MCF 10A (cell line): ENCODE measurements at regions not wholly inside any gene's neighbourhood (a gene's known extent, or its start where the extent isn't known, plus 50 kb on each side); places are given as distances from the start of the nearest gene placed in this dataset.
A peak's percentile ranks its signal among the peaks of the same experiment; 100 is the strongest.

Source experiments
- BruUV-seq: library from RNA; stranded (reverse); fragments of 400-500 nt; replicated peaks from 2 replicates; lab custom pipeline; 2021; lab: Mats Ljungman, UMichigan
- CTCF ChIA-PET: fragments of 300-600 bp; sonication (Branson Sonifier 250); formaldehyde crosslinking; extraction: SDS; loops from one replicate; lab custom pipeline; 2021; ENCODE audit warnings: antibody characterized with exemption, inconsistent platforms; lab: Yijun Ruan, JAX
- POLR2A ChIA-PET: fragments of 300-600, 350-650 bp; sonication (Branson Sonifier 250); formaldehyde crosslinking; extraction: SDS; loops from one replicate; lab custom pipeline; 2020; ENCODE audit warnings: antibody characterized with exemption, inconsistent platforms; lab: Yijun Ruan, JAX
- DNase-seq: peaks from one replicate; pipeline ENCODE4 v3.0.0-alpha.2; 2018; ENCODE audit not compliant: unreplicated experiment
- H3K27ac Mint-ChIP-seq: one replicate; pipeline ENCODE4 v1.8.0; 2022; ENCODE audit warnings: mild to moderate bottlenecking, low read depth, mixed read lengths; ENCODE audit not compliant: unreplicated experiment
- H3K27me3 Mint-ChIP-seq: one replicate; pipeline ENCODE4 v1.8.0; 2022; ENCODE audit warnings: mixed read lengths; ENCODE audit not compliant: insufficient read depth, unreplicated experiment
- H3K36me3 Mint-ChIP-seq: one replicate; pipeline ENCODE4 v1.8.0; 2022; ENCODE audit warnings: mild to moderate bottlenecking, moderate library complexity, mixed read lengths; ENCODE audit not compliant: insufficient read depth, unreplicated experiment
- H3K4me1 Mint-ChIP-seq: one replicate; pipeline ENCODE4 v1.8.0; 2022; ENCODE audit warnings: mixed read lengths; ENCODE audit not compliant: insufficient read depth, unreplicated experiment
- H3K4me3 Mint-ChIP-seq: one replicate; pipeline ENCODE4 v1.8.0; 2022; ENCODE audit warnings: mild to moderate bottlenecking, moderate library complexity, mixed read lengths; ENCODE audit not compliant: unreplicated experiment
- H3K9me3 Mint-ChIP-seq: one replicate; pipeline ENCODE4 v1.8.0; 2022; ENCODE audit warnings: mixed read lengths; ENCODE audit not compliant: unreplicated experiment
- CTCF ChIP-seq: fragments of 200-600 bp; IDR thresholded peaks from one replicate; pipeline ENCODE4 v1.8.0; 2022; ENCODE audit warnings: antibody characterized with exemption, mild to moderate bottlenecking; ENCODE audit not compliant: unreplicated experiment
- intact Hi-C: fragments of 100-400 bp; cut with micrococcal nuclease; formaldehyde crosslinking; loops from 2 replicates; pipeline ENCODE4 v1.14.1; 2022

GRCh38 chrX:20529301-20529700 is 262.6 kb upstream of the RPS6KA3 start:
- peaks cover 46% of the 10 kb centered on the region for H3K27me3 Mint-ChIP-seq
- no peak for TF ChIP-seq CTCF
- no peak overlapping the region for H3K27ac Mint-ChIP-seq
- ChIA-PET CTCF (interaction anchor here (0.6 to 9.5 kb wide), 18 partner anchors 8 to 1530 kb away, joined by 3 to 125 read pairs (median 4); no protein-coding TSS in a partner anchor), POLR2A (interaction anchor here (2.2 kb wide), 1 partner anchor 13 kb away, joined by 6 read pairs; no protein-coding TSS in a partner anchor)
- no peaks in the 10 kb centered on the region for H3K4me1 Mint-ChIP-seq
- H3K4me3 Mint-ChIP-seq: no peak overlapping the region
- intact Hi-C loops: no loop called here
- H3K36me3 Mint-ChIP-seq: no peaks in the 10 kb centered on the region
- no peaks in the 10 kb centered on the region for H3K9me3 Mint-ChIP-seq
- DNase-seq: no peak
- BruUV-seq: no TSS peak

- H3K27me3 Mint-ChIP-seq: peaks cover 43% of the 10 kb centered on the region
- H3K36me3 Mint-ChIP-seq: no peaks in the 10 kb centered on the region
- intact Hi-C loops: loop anchor here (1.0 kb wide), 1 partner anchor 1448 kb away; no protein-coding TSS in a partner anchor
- TF ChIP-seq CTCF: peak; percentile 54
- no peak overlapping the region for H3K4me3 Mint-ChIP-seq
- no TSS peak for BruUV-seq
- H3K27ac Mint-ChIP-seq: no peak overlapping the region
- POLR2A ChIA-PET: interaction anchor here (0.6 to 2.2 kb wide), 4 partner anchors 11 to 1312 kb away, joined by 3 to 6 read pairs (median 4); partner anchors contain the start of gene MBTPS2
- H3K4me1 Mint-ChIP-seq: no peaks in the 10 kb centered on the region
- H3K9me3 Mint-ChIP-seq: no peaks in the 10 kb centered on the region
- peak; percentile 37 for DNase-seq
- CTCF ChIA-PET: interaction anchor here (0.5 to 9.5 kb wide), 15 partner anchors 8 to 1460 kb away, joined by 3 to 125 read pairs (median 4); no protein-coding TSS in a partner anchor
These were observed 260.9 kb upstream of the RPS6KA3 start for GRCh38 chrX:20527558-20528011.

- H3K9me3 Mint-ChIP-seq: no peaks in the 10 kb centered on the region
- H3K27ac Mint-ChIP-seq: no peak overlapping the region
- POLR2A ChIA-PET: interaction anchor here (0.6 to 0.8 kb wide), 4 partner anchors 292 to 1312 kb away, joined by 3 to 5 read pairs (median 3); partner anchors contain the start of gene MBTPS2
- DNase-seq: no peak
- H3K36me3 Mint-ChIP-seq: no peaks in the 10 kb centered on the region
- TF ChIP-seq CTCF: no peak
- no peaks in the 10 kb centered on the region for H3K4me1 Mint-ChIP-seq
- no TSS peak for BruUV-seq
- H3K27me3 Mint-ChIP-seq: peaks cover 43% of the 10 kb centered on the region
- no peak overlapping the region for H3K4me3 Mint-ChIP-seq
- CTCF ChIA-PET: interaction anchor here (0.7 to 9.5 kb wide), 13 partner anchors 9 to 1461 kb away, joined by 3 to 125 read pairs (median 4); no protein-coding TSS in a partner anchor
- intact Hi-C loops: loop anchor here (1.0 kb wide), 1 partner anchor 1448 kb away; no protein-coding TSS in a partner anchor
These were observed 260.3 kb upstream of the RPS6KA3 start for GRCh38 chrX:20527041-20527440.

DNA sequence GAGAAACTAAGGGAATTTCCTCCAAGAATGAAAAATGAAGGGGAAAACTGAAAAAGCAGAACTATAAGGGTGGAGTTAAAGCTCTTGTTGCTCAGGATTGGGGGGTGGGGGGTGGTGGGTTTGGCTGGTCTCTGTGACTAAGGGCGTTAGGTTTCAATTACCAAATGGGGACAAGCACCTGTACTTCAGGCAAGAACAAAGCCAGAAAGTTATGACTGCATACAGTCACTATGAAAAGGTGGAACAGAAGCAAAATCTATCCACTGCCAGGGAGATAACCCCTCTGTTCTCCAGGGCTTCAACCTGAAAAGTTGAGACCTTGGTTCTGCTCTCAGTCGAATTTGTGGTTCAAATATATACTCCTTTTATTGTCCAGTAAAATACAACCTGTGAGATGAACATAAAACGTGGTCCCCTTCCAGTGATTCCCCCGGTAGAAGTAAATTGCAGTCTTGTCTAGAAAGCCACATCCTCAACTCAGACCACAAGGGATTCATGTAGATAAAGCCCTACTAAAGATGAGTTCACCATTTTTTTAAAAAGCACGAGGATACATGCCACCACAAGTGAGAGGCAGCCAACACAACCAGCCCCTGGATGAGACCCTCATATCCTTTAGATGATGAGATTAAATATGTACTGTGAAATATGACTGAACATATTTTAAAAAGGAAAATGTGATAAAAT is 257.1 kb upstream of the RPS6KA3 start:
- peaks cover 49% of the 10 kb centered on the region for H3K27me3 Mint-ChIP-seq
- no TSS peak for BruUV-seq
- H3K36me3 Mint-ChIP-seq: no peaks in the 10 kb centered on the region
- intact Hi-C loops: loop anchor here (5.0 kb wide), 1 partner anchor 271 kb away; no protein-coding TSS in a partner anchor
- H3K4me1 Mint-ChIP-seq: no peaks in the 10 kb centered on the region
- H3K27ac Mint-ChIP-seq: no peak overlapping the region
- no peak for DNase-seq
- no peak for TF ChIP-seq CTCF
- ChIA-PET POLR2A (no interaction called here), CTCF (interaction anchor here (0.6 to 0.7 kb wide), 2 partner anchors 607 to 1492 kb away, joined by 3 read pairs; no protein-coding TSS in a partner anchor)
- H3K9me3 Mint-ChIP-seq: no peaks in the 10 kb centered on the region
- no peak overlapping the region for H3K4me3 Mint-ChIP-seq
